ENCODE measurements at regions not wholly inside any gene's neighbourhood (a gene's known extent, or its start where the extent isn't known, plus 50 kb on each side); places are given as distances from the start of the nearest gene placed in this dataset.

DNA sequence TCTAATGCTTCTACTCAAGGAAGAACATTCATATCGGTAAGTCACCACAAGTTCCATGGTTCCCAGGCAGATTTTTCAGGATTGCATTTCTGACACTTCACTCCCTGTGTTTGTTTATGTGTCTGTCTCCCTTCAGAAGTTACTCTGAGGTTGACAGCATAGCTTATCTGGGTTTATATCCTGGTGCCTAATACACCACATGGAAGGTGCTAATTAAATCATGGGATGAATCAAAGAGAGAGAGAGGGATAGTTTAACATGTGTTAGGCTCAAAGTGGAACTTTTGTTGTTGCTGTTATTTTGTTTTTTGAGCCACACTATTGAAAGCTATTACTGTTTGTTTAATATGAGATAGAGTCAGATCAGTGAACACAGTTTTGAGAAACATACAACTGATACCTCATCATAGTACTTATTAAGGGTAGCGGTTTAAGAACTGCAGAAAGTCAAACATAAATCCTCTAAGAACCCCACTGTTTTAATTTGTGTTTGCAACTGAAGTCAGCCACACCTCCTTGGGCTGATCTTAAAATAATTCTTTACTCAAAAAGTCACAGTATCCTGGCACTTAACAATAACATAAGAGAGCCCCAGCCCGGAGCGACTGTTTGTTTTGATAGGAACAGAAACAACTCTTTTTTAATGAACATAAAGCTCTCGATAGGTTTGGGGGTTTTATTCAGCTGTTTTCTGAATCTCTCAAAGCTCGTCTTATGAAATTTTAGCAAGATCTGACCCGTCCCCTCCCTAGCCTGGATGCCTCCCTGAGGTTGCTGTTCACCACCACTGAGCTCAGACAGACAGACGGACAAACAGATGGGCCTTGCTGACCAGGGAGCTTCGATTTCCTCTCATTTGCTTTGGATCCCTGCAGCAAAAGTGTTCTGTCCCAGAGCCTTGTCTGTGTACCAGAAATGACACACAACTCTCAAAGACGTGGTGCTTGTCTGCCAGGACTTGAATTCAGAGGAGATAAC, 98.3 kb upstream of the MYOCD start:
- Histone ChIP-seq H3K4me1 (peaks cover 0 to 17% (median 13%) of the 10 kb centered on the region in 4 donors), H3K9me3 (no peaks in the 10 kb centered on the region), H3K27me3 (no peaks in the 10 kb centered on the region), H3K27ac (peak overlapping the region in 2 of 4 donors; percentile 30 to 48), H3K36me3 (no peaks in the 10 kb centered on the region), H3K4me3 (peak overlapping the region in 1 of 4 donors; percentile 6)
- TF ChIP-seq, protein P1, sequence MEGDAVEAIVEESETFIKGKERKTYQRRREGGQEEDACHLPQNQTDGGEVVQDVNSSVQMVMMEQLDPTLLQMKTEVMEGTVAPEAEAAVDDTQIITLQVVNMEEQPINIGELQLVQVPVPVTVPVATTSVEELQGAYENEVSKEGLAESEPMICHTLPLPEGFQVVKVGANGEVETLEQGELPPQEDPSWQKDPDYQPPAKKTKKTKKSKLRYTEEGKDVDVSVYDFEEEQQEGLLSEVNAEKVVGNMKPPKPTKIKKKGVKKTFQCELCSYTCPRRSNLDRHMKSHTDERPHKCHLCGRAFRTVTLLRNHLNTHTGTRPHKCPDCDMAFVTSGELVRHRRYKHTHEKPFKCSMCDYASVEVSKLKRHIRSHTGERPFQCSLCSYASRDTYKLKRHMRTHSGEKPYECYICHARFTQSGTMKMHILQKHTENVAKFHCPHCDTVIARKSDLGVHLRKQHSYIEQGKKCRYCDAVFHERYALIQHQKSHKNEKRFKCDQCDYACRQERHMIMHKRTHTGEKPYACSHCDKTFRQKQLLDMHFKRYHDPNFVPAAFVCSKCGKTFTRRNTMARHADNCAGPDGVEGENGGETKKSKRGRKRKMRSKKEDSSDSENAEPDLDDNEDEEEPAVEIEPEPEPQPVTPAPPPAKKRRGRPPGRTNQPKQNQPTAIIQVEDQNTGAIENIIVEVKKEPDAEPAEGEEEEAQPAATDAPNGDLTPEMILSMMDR (IDR thresholded peaks at IDR 0.05): no peak
- TF ChIP-seq POLR2A (IDR thresholded peaks at IDR 0.05) (no peak), POLR2AphosphoS5 (IDR thresholded peaks at IDR 0.05) (no peak), EP300 (IDR thresholded peaks at IDR 0.05) (no peak)
- DNase-seq: no peak
- intact Hi-C loops (cut with DNase I): no loop called here
- WGBS, 2 donors: 67 to 76% methylated on average over 10 of the region's 10 CpGs

DNA sequence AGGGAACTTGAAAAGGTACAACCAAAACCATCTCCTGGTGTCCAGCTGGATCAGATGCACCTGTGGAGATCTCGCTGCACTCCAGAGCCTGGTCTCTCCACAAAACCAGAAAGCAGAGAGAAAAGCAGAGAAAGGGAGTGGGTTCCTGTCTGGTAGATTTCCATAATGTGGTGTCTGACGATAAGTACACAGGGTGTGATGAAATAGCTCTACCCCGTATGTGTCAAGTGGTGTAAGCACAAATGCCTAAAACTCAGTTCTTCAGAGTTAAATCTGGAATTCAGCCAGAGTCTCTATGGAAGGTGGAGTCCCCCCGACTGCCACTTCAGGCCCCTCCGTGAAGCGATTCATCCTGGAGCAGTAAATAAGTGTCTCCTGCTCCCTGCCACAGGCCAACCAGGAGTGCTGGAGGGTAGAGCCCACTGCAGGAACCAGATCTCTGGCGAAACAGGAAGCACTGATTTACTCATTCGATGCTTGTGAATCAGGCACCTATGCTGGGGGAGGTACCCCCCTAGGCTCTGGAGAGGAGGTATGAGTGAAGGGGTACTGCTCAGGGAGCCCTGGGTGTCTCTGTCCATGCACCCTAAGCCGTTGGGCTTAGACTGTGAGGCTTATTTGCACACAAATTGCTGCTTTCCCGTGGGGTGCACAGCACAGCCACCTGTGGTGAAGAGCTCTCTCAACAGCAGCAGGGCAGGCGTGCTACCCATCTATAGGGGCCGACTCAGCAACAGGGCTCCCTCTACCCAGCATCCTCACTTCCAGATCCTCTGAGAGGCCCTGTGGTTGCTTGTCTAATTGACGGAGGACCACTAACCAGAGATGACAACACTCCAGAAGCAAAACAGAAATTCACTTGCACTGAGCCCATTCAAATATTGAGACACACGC, 97.1 kb upstream of the MYOCD start:
- no peak for DNase-seq
- Histone ChIP-seq H3K4me3 (no peak overlapping the region), H3K27ac (no peak overlapping the region), H3K27me3 (no peaks in the 10 kb centered on the region), H3K4me1 (peaks cover 0 to 17% (median 13%) of the 10 kb centered on the region in 4 donors), H3K9me3 (no peaks in the 10 kb centered on the region), H3K36me3 (no peaks in the 10 kb centered on the region)
- TF ChIP-seq EP300 (IDR thresholded peaks at IDR 0.05): no peak
- no peak for TF ChIP-seq POLR2AphosphoS5 (IDR thresholded peaks at IDR 0.05)
- TF ChIP-seq, protein P1 (IDR thresholded peaks at IDR 0.05): no peak
- no peak for TF ChIP-seq POLR2A (IDR thresholded peaks at IDR 0.05)
- 64 to 78% methylated on average over 14 of the region's 14 CpGs for WGBS, 2 donors
- intact Hi-C loops (cut with DNase I): no loop called here

DNA sequence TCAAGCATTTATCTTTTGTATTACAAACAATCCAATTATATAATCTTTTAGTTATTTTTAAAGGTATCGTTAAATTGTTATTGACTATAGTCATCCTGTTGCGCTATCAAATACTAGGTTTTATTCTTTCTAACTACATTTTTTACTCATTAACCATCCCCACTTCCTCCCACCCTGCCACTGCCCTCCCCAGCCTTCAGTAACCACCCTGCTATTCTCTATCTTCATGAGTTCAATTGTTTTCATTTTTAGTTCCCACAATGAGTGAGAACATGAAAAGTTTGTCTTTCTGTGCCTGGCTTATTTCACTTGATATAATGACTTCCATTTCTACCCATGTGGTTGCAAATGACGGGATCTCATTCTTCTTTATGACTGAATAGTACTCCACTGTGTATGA, 94.1 kb upstream of the MYOCD start:
- Histone ChIP-seq H3K27me3 (no peaks in the 10 kb centered on the region), H3K36me3 (no peaks in the 10 kb centered on the region), H3K27ac (no peak overlapping the region), H3K4me1 (peaks cover 0 to 31% (median 16%) of the 10 kb centered on the region in 4 donors), H3K9me3 (no peaks in the 10 kb centered on the region), H3K4me3 (no peak overlapping the region)
- intact Hi-C loops (cut with DNase I): no loop called here
- no peak for DNase-seq
- WGBS, 2 donors: 89 to 93% methylated on average over 3 of the region's 3 CpGs
- TF ChIP-seq, protein P1 (IDR thresholded peaks at IDR 0.05): no peak
- TF ChIP-seq POLR2A (IDR thresholded peaks at IDR 0.05) (no peak), POLR2AphosphoS5 (IDR thresholded peaks at IDR 0.05) (no peak), EP300 (IDR thresholded peaks at IDR 0.05) (no peak)

DNA sequence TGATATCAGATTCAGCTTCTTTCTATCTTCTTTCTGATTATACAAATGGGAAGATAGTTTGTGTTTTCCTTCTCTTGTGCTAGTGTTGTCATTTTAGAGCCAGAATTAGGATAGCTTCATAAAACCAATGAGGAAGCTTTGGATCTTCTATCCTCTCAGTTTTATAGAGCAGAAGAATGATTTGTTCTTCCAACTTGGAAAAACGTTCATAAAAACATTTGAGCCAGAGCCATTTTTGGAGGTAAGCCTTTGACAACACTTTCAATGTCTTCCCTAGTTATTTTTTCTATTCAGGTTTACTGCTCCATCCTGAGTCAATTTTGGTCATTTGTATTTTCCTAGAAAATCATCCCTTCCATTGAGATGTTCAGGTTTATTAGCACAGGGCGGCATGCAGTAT, 91.2 kb upstream of the MYOCD start:
- Histone ChIP-seq H3K4me1 (peaks cover 0 to 16% (median 4%) of the 10 kb centered on the region in 4 donors), H3K9me3 (no peaks in the 10 kb centered on the region), H3K27ac (no peak overlapping the region), H3K4me3 (no peak overlapping the region), H3K36me3 (no peaks in the 10 kb centered on the region), H3K27me3 (no peaks in the 10 kb centered on the region)
- no peak for TF ChIP-seq EP300 (IDR thresholded peaks at IDR 0.05)
- TF ChIP-seq POLR2AphosphoS5 (IDR thresholded peaks at IDR 0.05): no peak
- no peak for TF ChIP-seq POLR2A (IDR thresholded peaks at IDR 0.05)
- TF ChIP-seq, protein P1 (IDR thresholded peaks at IDR 0.05): no peak
- WGBS, 2 donors: 57 to 71% methylated on average over 2 of the region's 2 CpGs
- intact Hi-C loops (cut with DNase I): no loop called here
- DNase-seq: no peak
